Tibial nerve (tissue), 4 donors: ENCODE measurements at regions not wholly inside any gene's neighbourhood (a gene's known extent, or its start where the extent isn't known, plus 50 kb on each side); places are given as distances from the start of the nearest gene placed in this dataset.

Experiments used
- EP300 ChIP-seq, 2 donors: sonication (generic); formaldehyde crosslinking; IDR thresholded peaks; one replicate each; pipeline ENCODE4 v1.6.1; 2017; ENCODE audit warnings: antibody characterized with exemption in 2 of 2, mild to moderate bottlenecking in 1 of 2
- POLR2A ChIP-seq, 2 donors: fragments of 450-650 bp; IDR thresholded peaks; one replicate each; pipeline ENCODE4 v1.6.1; 2017; ENCODE audit warnings: antibody characterized with exemption in 2 of 2, mild to moderate bottlenecking in 2 of 2, moderate library complexity in 2 of 2
- TF ChIP-seq, protein P1 (sequence below), 5 experiments: fragments of 200-600 bp in 3 of 5; fragments of 450-650 bp in 2 of 5; sonication (generic) in 3 of 5; IDR thresholded peaks; one replicate each; pipeline ENCODE4 v1.5.1; 2016 to 2019; ENCODE audit warnings: antibody characterized with exemption in 5 of 5, mild to moderate bottlenecking in 3 of 5, moderate library complexity in 2 of 5

DNA sequence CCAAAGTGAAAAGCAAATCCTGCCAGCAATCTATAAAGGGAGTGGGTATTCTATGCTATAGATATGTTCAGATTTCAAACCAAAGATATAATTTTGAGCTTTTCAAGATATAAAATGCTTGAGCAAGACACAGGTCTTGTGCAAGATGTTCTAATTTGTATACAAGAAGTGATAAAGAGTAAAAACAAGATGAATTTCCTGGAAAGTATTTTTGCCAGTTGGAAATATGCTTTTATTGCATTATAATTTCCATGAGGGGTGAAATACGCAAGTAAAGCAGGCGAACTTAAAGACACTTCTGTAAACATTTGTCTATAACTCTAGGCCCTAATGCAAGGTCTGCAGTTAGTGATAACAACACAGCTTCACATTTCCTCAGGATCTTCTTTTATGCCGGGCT is 640.5 kb downstream of the TMEM182 start:
- TF ChIP-seq, protein P1, sequence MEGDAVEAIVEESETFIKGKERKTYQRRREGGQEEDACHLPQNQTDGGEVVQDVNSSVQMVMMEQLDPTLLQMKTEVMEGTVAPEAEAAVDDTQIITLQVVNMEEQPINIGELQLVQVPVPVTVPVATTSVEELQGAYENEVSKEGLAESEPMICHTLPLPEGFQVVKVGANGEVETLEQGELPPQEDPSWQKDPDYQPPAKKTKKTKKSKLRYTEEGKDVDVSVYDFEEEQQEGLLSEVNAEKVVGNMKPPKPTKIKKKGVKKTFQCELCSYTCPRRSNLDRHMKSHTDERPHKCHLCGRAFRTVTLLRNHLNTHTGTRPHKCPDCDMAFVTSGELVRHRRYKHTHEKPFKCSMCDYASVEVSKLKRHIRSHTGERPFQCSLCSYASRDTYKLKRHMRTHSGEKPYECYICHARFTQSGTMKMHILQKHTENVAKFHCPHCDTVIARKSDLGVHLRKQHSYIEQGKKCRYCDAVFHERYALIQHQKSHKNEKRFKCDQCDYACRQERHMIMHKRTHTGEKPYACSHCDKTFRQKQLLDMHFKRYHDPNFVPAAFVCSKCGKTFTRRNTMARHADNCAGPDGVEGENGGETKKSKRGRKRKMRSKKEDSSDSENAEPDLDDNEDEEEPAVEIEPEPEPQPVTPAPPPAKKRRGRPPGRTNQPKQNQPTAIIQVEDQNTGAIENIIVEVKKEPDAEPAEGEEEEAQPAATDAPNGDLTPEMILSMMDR (IDR thresholded peaks at IDR 0.05): no peak
- no peak for TF ChIP-seq EP300 (IDR thresholded peaks at IDR 0.05)
- no peak for TF ChIP-seq POLR2A (IDR thresholded peaks at IDR 0.05)
